H9 (cell line): ENCODE measurements at regions not wholly inside any gene's neighbourhood (a gene's known extent, or its start where the extent isn't known, plus 50 kb on each side); places are given as distances from the start of the nearest gene placed in this dataset.

Source experiments
- DNase-seq: peaks from one replicate; pipeline ENCODE4 v3.0.0-alpha.2; 2017
- H2AFZ ChIP-seq: one replicate; pipeline ENCODE4 v1.6.1; 2013; ENCODE audit warnings: mild to moderate bottlenecking, low read length, control low read depth, moderate library complexity
- H2AK5ac ChIP-seq: 2 replicates; pipeline ENCODE4 v1.6.1; 2013; ENCODE audit warnings: low read length, control low read depth, mixed read lengths; ENCODE audit not compliant: insufficient read length
- H2BK120ac ChIP-seq: one replicate; pipeline ENCODE4 v1.6.1; 2013; ENCODE audit warnings: low read depth, mild to moderate bottlenecking, low read length, control low read depth, inconsistent platforms; ENCODE audit not compliant: poor library complexity, severe bottlenecking
- H2BK12ac ChIP-seq: 2 replicates; pipeline ENCODE4 v1.6.1; 2013; ENCODE audit warnings: low read length, control low read depth, mixed read lengths, low read depth; ENCODE audit not compliant: insufficient read length
- H2BK15ac ChIP-seq: 2 replicates; pipeline ENCODE4 v1.6.1; 2013; ENCODE audit warnings: low read depth, low read length, control low read depth
- H2BK20ac ChIP-seq: one replicate; pipeline ENCODE4 v1.6.1; 2013; ENCODE audit warnings: low read depth, mild to moderate bottlenecking, low read length, control low read depth, inconsistent platforms; ENCODE audit not compliant: poor library complexity, severe bottlenecking
- H2BK5ac ChIP-seq: 2 replicates; pipeline ENCODE4 v1.6.1; 2013; ENCODE audit warnings: low read length, control low read depth, mixed read lengths; ENCODE audit not compliant: insufficient read length
- H3K14ac ChIP-seq: 2 replicates; pipeline ENCODE4 v1.6.1; 2013; ENCODE audit warnings: low read length, control low read depth; ENCODE audit not compliant: insufficient read depth
- H3K18ac ChIP-seq: 2 replicates; pipeline ENCODE4 v1.6.1; 2013; ENCODE audit warnings: low read depth, mild to moderate bottlenecking, mixed read lengths, low read length, control low read depth; ENCODE audit not compliant: insufficient read length
- H3K23ac ChIP-seq: 2 replicates; pipeline ENCODE4 v1.6.1; 2013; ENCODE audit warnings: low read length, control low read depth, mixed read lengths, low read depth; ENCODE audit not compliant: insufficient read length
- H3K23me2 ChIP-seq: 2 replicates; pipeline ENCODE4 v1.6.1; 2013; ENCODE audit warnings: low read depth, mild to moderate bottlenecking, mixed read lengths, low read length, control low read depth; ENCODE audit not compliant: insufficient read length, poor library complexity, severe bottlenecking
- H3K27ac ChIP-seq: 2 replicates; pipeline ENCODE4 v1.5.1; 2013; ENCODE audit warnings: low read length, control low read depth, mixed read lengths, low read depth; ENCODE audit not compliant: insufficient read length
- H3K27me3 ChIP-seq: 2 replicates; pipeline ENCODE4 v1.6.1; 2013; ENCODE audit warnings: low read length, control low read depth, inconsistent platforms; ENCODE audit not compliant: insufficient read depth
- H3K4ac ChIP-seq: 2 replicates; pipeline ENCODE4 v1.6.1; 2013; ENCODE audit warnings: low read depth, mild to moderate bottlenecking, control low read depth, inconsistent platforms, low read length, moderate library complexity
- H3K4me1 ChIP-seq: 2 replicates; pipeline ENCODE4 v1.6.1; 2013; ENCODE audit warnings: low read length, control low read depth, inconsistent platforms; ENCODE audit not compliant: insufficient read depth
- H3K4me2 ChIP-seq: 2 replicates; pipeline ENCODE4 v1.6.1; 2013; ENCODE audit warnings: low read length, control low read depth, mixed read lengths; ENCODE audit not compliant: insufficient read length, insufficient read depth
- H3K56ac ChIP-seq: 2 replicates; pipeline ENCODE4 v1.6.1; 2013; ENCODE audit warnings: low read depth, mild to moderate bottlenecking, mixed read lengths, low read length, control low read depth; ENCODE audit not compliant: insufficient read length
- H3K79me1 ChIP-seq: 2 replicates; pipeline ENCODE4 v1.6.1; 2013; ENCODE audit warnings: low read depth, mild to moderate bottlenecking, moderate library complexity, low read length, control low read depth, inconsistent platforms; ENCODE audit not compliant: insufficient read depth, poor library complexity, severe bottlenecking
- H3K79me2 ChIP-seq: 2 replicates; pipeline ENCODE4 v1.6.1; 2013; ENCODE audit warnings: low read length, control low read depth, inconsistent platforms; ENCODE audit not compliant: insufficient read depth
- H3K9ac ChIP-seq: 2 replicates; pipeline ENCODE4 v1.6.1; 2013; ENCODE audit warnings: low read length, control low read depth, mixed read lengths; ENCODE audit not compliant: insufficient read length; ENCODE audit errors: extremely low read depth
- H3K9me3 ChIP-seq: one replicate; pipeline ENCODE4 v1.6.1; 2013; ENCODE audit warnings: low read depth, low read length, inconsistent platforms; ENCODE audit not compliant: control insufficient read depth
- H3T11ph ChIP-seq: one replicate; pipeline ENCODE4 v1.6.1; 2013; ENCODE audit warnings: mild to moderate bottlenecking, low read length, control low read depth, inconsistent platforms
- H4K20me1 ChIP-seq: one replicate; pipeline ENCODE4 v1.6.1; 2013; ENCODE audit not compliant: control insufficient read depth, insufficient read length, insufficient read depth
- H4K5ac ChIP-seq: 2 replicates; pipeline ENCODE4 v1.6.1; 2013; ENCODE audit warnings: low read depth, mild to moderate bottlenecking, mixed read lengths, low read length, control low read depth; ENCODE audit not compliant: insufficient read length
- H4K8ac ChIP-seq: replicated peaks from 2 replicates; pipeline ENCODE4 v1.6.1; 2013; ENCODE audit warnings: low read length, control low read depth, mixed read lengths, low read depth; ENCODE audit not compliant: insufficient read length
- H4K91ac ChIP-seq: 2 replicates; pipeline ENCODE4 v1.6.1; 2013; ENCODE audit warnings: low read depth, mild to moderate bottlenecking, moderate library complexity, mixed read lengths, low read length, control low read depth; ENCODE audit not compliant: insufficient read length
- H3K27ac Mint-ChIP-seq, 3 experiments: 2 replicates in 2 of 3; 3 replicates in 1 of 3; pipeline ENCODE4 v1.8.0; 2020 to 2021; ENCODE audit warnings: mixed read lengths in 3 of 3, mild to moderate bottlenecking in 1 of 3, moderate library complexity in 1 of 3
- H3K27me3 Mint-ChIP-seq: 2 replicates; pipeline ENCODE4 v1.8.0; 2021; ENCODE audit warnings: low read depth, mild to moderate bottlenecking, moderate library complexity, mixed read lengths
- H3K36me3 Mint-ChIP-seq, 3 experiments: 2 replicates in 2 of 3; 3 replicates in 1 of 3; pipeline ENCODE4 v1.8.0; 2020 to 2021; ENCODE audit warnings: low read depth in 3 of 3, mixed read lengths in 3 of 3; ENCODE audit not compliant: insufficient read depth in 1 of 3
- H3K4me1 Mint-ChIP-seq, 2 experiments: 2 replicates each; pipeline ENCODE4 v1.8.0; 2020; ENCODE audit warnings: mixed read lengths in 2 of 2
- H3K4me3 Mint-ChIP-seq, 2 experiments: 2 replicates in 1 of 2; 3 replicates in 1 of 2; pipeline ENCODE4 v1.8.0; 2020 to 2021; ENCODE audit warnings: mild to moderate bottlenecking in 2 of 2, mixed read lengths in 2 of 2, moderate library complexity in 1 of 2
- H3K9me3 Mint-ChIP-seq, 2 experiments: 2 replicates in 1 of 2; 3 replicates in 1 of 2; pipeline ENCODE4 v1.8.0; 2020; ENCODE audit warnings: mild to moderate bottlenecking in 2 of 2, mixed read lengths in 2 of 2, moderate library complexity in 1 of 2
- CTCF ChIP-seq: fragments of 200-600 bp; sonication (generic); conservative IDR thresholded peaks from 3 replicates; pipeline ENCODE4 v1.8.0; 2021; ENCODE audit warnings: antibody characterized with exemption, mild to moderate bottlenecking
- WGBS: extraction: QIAGEN DNeasy Blood & Tissue Kit; methylation state at CpG from one replicate; pipeline ENCODE4 v1.1.7; 2013; ENCODE audit warnings: missing lambda C conversion rate, low lambda C conversion rate, mixed read lengths; ENCODE audit not compliant: insufficient read length; ENCODE audit errors: extremely low coverage; 5-methylcytosine and 5-hydroxymethylcytosine counted together

- Histone ChIP-seq H3K14ac (no peak overlapping the region), H2BK5ac (no peak overlapping the region), H3K79me2 (no peaks in the 10 kb centered on the region), H4K8ac (no peak overlapping the region), H2BK20ac (no peak overlapping the region), H3K23me2 (no peaks in the 10 kb centered on the region), H3K4ac (no peak overlapping the region), H3K79me1 (no peaks in the 10 kb centered on the region), H3K4me1 (peaks cover 5% of the 10 kb centered on the region; the same call in 1 of the 2 replicates), H3K9me3 (no peaks in the 10 kb centered on the region), H2BK15ac (no peak overlapping the region), H3T11ph (no peak overlapping the region), H3K27me3 (no peaks in the 10 kb centered on the region), H3K9ac (no peak overlapping the region), H4K5ac (no peak overlapping the region), H2AFZ (no peak overlapping the region), H3K56ac (no peak overlapping the region), H3K4me2 (no peak overlapping the region), H3K18ac (no peak overlapping the region), H4K91ac (no peak overlapping the region), H4K20me1 (no peaks in the 10 kb centered on the region), H3K23ac (no peak overlapping the region), H2BK120ac (no peak overlapping the region), H2BK12ac (no peak overlapping the region), H2AK5ac (no peak overlapping the region), H3K27ac (no peak overlapping the region)
- H3K4me3 Mint-ChIP-seq = no peak overlapping the region
- H3K9me3 Mint-ChIP-seq = peaks cover 0 to 3% of the 10 kb centered on the region in 2 experiments; a peak in 1 of 5 replicates
- H3K4me1 Mint-ChIP-seq = peaks cover 10 to 32% of the 10 kb centered on the region in 2 experiments
- H3K27me3 Mint-ChIP-seq = peaks cover 2% of the 10 kb centered on the region; the same call in 1 of the 2 replicates
- no peak for DNase-seq
- H3K27ac Mint-ChIP-seq = peak overlapping the region in 2 of 3 experiments; percentile 54 to 65; a peak in 3 of 7 replicates
- TF ChIP-seq CTCF = no peak
- WGBS = no CpG with 5 or more reads among the region's 4 CpGs
- peaks cover 5 to 12% (median 6%) of the 10 kb centered on the region in 3 experiments; a peak in 6 of 7 replicates for H3K36me3 Mint-ChIP-seq
Observed at GRCh38 chr4:24352112-24352511, 232.2 kb downstream of the DHX15 start.
